OCI-M2 (cell line): ENCODE measurements at regions not wholly inside any gene's neighbourhood (a gene's known extent, or its start where the extent isn't known, plus 50 kb on each side); places are given as distances from the start of the nearest gene placed in this dataset.

ENCODE experiments used
- DNase-seq: peaks from one replicate; lab custom pipeline; 2025; ENCODE audit not compliant: unreplicated experiment; lab: John Stamatoyannopoulos, UW

DNA sequence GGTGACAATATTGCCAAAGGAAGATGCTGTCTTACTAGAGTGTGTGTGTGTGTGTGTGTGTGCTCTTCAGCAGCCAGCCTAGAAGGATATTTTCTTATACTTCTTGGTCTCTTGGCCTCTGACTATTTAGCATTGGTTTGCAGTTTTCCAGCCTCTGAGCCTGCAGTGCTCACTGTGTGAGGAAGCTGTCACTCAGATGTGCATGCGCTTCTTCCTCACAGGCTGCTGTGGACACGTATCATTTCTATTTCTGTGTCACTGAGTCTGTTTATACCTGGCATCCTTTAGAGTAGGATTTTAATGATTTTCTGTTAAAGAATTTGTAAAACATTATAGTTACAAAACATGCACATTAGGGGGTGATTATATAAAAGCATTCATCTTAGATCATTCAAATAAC lies 83.3 kb downstream of the ALDH8A1 start:
- DNase-seq, result no peak

DNA sequence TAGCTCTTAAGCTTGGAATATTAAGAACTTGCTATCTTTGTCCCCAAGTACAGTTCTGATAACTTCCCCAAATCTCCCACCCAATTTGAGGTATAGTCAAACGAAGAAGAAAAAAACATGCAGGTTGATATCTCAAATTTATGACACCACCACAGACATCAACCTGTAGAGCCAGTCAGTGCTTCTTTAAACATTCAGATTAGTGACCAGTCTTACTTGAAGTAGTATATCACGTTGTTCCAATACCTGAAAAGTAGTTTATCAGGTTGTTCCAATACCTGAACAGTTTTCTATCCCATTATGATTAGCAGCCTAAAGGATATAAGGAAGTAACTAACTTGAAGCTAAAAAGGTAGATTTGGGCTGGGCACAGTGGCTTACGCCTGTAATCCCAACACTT lies 85.3 kb downstream of the ALDH8A1 start:
- DNase-seq, result no peak

GRCh38 chr6:134863763-134864510 lies 86.0 kb downstream of the ALDH8A1 start:
- no peak for DNase-seq

- DNase-seq, result no peak
Observed at GRCh38 chr6:134854366-134854765, 95.5 kb downstream of the ALDH8A1 start.

- DNase-seq, result no peak
Observed at GRCh38 chr6:134853111-134854055, 96.5 kb downstream of the ALDH8A1 start.

GRCh38 chr6:134851548-134851947 lies 98.4 kb downstream of the ALDH8A1 start:
- DNase-seq, result no peak

- DNase-seq, result no peak
Observed at GRCh38 chr6:134850721-134851305, 99.1 kb downstream of the ALDH8A1 start.

- no peak for DNase-seq
Observed at GRCh38 chr6:134849920-134850447, 99.9 kb downstream of the ALDH8A1 start.

DNA sequence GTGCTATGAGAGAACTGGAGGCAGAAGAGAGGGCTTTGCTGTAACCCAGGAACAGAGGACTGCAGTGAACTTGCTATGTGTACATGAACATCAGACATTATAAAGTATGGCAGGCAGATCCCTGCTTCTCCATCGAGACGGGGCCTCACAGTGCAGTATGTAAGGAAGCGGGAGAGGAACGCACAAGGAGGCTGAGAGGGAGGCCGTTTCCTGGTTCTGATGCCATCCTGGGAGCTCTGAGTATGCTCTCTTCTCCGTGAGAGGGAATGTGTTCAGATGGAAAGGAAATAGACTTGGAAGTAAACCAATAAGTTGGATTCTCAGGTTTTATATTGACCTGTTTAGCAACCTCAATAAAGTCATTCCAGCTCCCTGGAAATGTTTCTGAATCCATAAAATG lies 101.8 kb downstream of the ALDH8A1 start:
- no peak for DNase-seq

DNA sequence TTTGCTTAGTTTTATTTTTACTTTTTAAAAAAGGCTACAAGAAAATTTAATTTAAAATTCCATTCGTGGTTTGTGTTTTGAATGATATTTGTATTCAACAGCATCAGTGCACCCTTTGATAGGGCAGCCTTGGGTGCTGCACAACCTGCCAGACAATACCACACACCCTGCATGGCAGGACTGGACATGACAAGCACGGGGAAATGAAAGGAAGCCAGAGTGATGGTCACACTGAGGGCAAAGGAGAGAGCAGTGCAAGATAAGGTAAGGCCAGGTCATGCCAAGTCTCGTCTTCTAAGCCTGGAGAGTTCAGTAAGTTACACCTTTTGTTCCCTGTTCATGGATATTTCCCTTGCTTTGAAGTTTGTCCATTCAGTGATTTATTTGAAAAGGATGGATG lies 103.0 kb downstream of the ALDH8A1 start:
- no peak for DNase-seq

GRCh38 chr6:134846031-134846430 lies 103.9 kb downstream of the ALDH8A1 start:
- no peak for DNase-seq

DNA sequence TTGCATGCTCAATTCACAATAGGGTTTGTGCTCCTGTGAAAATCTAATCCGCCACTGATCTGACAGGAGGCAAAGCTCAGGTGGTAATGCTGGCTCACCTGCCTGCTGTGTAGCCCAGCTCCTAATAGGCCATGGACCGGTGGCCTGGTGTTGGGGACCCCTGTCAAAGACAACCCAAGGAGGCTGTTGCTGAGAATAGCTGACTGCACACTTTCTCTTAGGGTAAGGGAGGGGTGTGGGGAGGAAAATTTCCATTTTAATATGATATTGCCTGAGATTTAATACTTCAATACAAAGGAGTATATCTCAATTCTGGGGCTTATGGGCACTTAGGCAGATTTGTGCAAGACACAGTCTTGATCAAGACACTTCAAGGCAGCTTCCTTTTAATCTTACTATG lies 105.8 kb downstream of the ALDH8A1 start:
- DNase-seq, result no peak

DNA sequence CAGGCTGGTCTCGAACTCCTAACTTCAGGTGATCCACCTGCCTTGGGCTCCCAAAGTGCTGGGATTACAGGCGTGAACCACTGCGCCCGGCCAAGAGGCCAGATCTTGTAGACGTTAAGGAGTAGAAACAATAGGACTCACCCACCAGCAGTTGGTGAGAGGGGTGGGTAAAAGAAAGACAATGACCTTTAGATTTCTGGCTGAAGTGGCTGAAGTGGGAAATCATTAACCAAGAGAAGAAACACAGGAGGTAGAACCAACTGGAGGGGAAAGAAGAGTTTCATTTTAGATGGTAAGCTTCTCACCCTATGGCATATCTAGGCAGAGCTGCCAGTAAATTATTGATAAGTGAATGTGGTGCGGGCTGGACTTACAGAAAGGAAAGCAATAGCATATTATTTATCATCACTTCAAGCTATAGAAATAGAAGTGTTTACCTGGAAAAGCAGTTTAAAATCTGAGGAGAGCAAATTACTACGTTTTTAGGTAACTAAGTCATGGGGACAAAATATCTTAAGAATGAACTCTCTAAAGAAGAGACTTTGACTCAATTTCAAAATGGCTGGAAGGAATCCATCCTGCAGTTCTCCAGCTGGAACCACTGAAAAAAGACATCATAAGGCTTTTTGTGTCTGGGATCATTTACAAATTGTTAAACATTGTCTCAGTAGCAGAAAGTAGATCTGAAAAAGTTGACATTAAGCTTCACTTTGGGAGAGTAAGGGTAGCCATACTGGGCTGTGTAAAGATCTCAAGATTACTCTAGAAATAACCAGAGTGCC lies 109.6 kb downstream of the ALDH8A1 start:
- DNase-seq, result no peak

- no peak for DNase-seq
Observed at GRCh38 chr6:134835993-134836392, 113.9 kb downstream of the ALDH8A1 start.

DNA sequence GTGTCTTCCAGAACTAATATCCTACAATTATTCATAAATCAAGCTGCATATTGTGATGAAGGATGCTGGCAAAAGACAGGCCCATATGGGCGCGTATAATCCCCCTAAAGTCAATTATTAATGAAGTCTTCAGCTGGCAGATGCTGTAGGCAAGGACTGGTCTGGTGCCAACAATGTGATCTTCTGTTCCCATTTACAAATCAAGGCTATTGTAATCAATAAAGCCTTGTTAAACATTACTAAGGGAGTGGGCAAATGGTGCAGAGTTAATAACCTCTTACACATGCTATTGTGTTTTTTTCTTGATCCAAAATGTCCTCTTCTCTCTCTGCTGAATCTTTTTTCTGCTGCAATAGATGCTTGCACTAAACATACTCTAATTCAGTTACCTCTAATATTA lies 119.0 kb downstream of the ALDH8A1 start:
- DNase-seq, result no peak

DNA sequence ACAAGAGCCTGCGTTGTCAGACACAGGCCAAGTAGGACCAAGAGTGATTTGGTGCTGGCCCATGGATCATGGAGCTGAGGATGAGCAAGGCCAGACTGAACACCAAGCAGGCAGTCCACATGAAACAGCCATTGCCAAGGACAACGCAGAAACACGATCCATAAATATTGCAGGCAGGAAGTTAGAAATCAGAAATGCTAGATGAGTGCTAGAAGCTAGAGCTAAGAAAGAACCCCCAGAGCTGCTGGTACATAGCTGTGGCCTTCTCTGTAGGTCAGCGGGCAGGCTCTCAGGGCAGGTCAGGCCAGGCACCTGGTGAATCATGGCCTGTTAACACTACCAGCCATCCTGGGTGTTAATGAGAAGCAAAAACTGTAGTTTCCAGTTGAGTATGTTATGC lies 119.7 kb downstream of the ALDH8A1 start:
- DNase-seq, result no peak

DNA sequence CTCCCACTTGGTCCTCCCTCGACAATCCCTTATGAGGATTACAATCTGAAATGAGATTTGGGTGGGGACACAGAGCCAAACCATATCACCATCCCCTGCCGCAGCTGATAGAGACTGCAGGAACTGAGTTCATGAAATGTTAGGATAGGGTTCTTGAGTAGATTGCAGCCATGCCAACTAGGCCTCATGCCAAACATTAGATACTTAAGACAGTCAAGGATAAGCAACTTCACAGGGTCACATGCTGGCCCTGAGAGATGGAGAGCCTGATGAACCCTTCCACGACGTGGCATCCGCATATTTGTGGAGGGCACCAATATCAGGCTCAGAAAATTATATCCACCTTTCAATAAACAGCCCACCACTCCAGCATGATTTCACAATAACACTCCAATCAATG lies 121.3 kb downstream of the ALDH8A1 start:
- DNase-seq, result no peak

- no peak for DNase-seq
Observed at GRCh38 chr6:134826889-134827737, 122.8 kb downstream of the ALDH8A1 start.

DNA sequence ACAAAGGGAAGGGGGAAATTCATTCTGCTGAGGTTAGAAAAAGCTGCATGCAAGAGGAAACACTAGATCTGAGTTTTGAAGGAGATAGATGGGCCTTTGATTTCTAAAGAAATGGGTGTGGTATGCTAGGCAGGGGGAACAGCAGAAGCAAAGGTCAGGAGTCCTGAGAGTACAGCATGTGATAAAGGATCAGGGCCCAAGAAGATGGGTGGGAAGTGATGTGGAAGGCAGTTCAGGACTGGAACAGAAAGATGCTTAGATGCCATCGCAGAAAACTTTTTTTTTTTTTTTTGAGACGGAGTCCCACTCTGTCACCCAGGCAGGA lies 126.2 kb downstream of the ALDH8A1 start:
- DNase-seq, result no peak
